Aorta (tissue), 5 donors: ENCODE measurements at regions not wholly inside any gene's neighbourhood (a gene's known extent, or its start where the extent isn't known, plus 50 kb on each side); places are given as distances from the start of the nearest gene placed in this dataset.

Experiments
- ATAC-seq: fragments of 200-7000 bp; cut with Tn5 transposase; one replicate; pipeline ENCODE4 v1.9.1; 2022; ENCODE audit warnings: moderate library complexity; ENCODE audit not compliant: low FRiP score
- DNase-seq, 2 donors: peaks; one replicate each; pipeline ENCODE4 v3.0.0-alpha.2; 2020
- H3K27ac ChIP-seq, 2 donors: one replicate each; pipeline ENCODE4 v1.5.1; 2013; ENCODE audit warnings: low read length in 2 of 2, mild to moderate bottlenecking in 2 of 2, moderate library complexity in 2 of 2, control low read depth in 1 of 2, inconsistent platforms in 1 of 2, low read depth in 1 of 2
- H3K27me3 ChIP-seq, 2 donors: one replicate each; pipeline ENCODE4 v1.6.1; 2013; ENCODE audit warnings: control low read depth in 1 of 2, low read length in 1 of 2, mild to moderate bottlenecking in 1 of 2, moderate library complexity in 1 of 2; ENCODE audit not compliant: insufficient read depth in 2 of 2, control insufficient read depth in 1 of 2
- H3K36me3 ChIP-seq, 2 donors: one replicate each; pipeline ENCODE4 v1.6.1; 2013; ENCODE audit warnings: control low read depth in 1 of 2, low read length in 1 of 2, mild to moderate bottlenecking in 1 of 2; ENCODE audit not compliant: insufficient read depth in 2 of 2, control insufficient read depth in 1 of 2
- H3K4me1 ChIP-seq, 2 donors: one replicate each; pipeline ENCODE4 v1.6.1; 2013; ENCODE audit warnings: low read length in 2 of 2, control low read depth in 1 of 2, mild to moderate bottlenecking in 1 of 2, moderate library complexity in 1 of 2; ENCODE audit not compliant: insufficient read depth in 2 of 2, control insufficient read depth in 1 of 2
- H3K4me3 ChIP-seq, 2 donors: one replicate each; pipeline ENCODE4 v1.5.1; 2013; ENCODE audit warnings: low read length in 2 of 2, control low read depth in 1 of 2, mild to moderate bottlenecking in 1 of 2
- H3K9me3 ChIP-seq: one replicate; pipeline ENCODE4 v1.6.1; 2013; ENCODE audit warnings: mild to moderate bottlenecking, low read length; ENCODE audit not compliant: control insufficient read depth
- WGBS, 2 donors: extraction: QIAGEN DNeasy Blood & Tissue Kit; methylation state at CpG; one replicate each; pipeline ENCODE4 v1.1.7; 2013; 5-methylcytosine and 5-hydroxymethylcytosine counted together
- intact Hi-C, 2 donors: fragments of 100-400 bp; cut with DNase I; formaldehyde crosslinking; loops; one replicate each; pipeline versions ENCODE4 v1.14.2 to v1.15.0; 2022
- donor health status: healthy with polysubstance abuse.
- donor health status: Bipolar disorder and iron deficiency.
- donor health status: DM: no; HTN: no; CAD: no.
- donor health status: DM: no; HTN: no; CAD: no.
- donor health status: DM: yes; HTN: yes; CAD: no.

DNA sequence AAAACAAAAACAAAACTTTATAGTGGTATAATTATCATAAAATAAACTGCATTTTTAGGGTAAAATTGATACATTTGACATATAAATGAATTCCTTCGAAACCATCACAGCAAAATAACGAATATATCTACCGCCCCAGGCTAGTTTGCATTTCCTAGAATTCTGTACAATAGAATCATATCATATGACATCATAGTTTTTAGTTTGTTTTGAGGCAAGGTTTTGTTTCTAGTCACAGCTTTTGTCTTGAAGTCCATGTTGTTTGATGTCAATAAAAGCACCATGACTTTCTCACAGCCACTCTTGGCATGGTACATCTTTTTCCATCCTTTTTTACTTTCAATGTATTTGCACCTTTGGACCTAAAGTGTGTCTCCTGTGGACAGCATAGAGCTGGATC, 102.9 kb downstream of the FOXL3 start:
- H3K36me3 ChIP-seq, result no peaks in the 10 kb centered on the region
- 91 to 95% methylated on average over 3 of the region's 3 CpGs for WGBS, 2 donors
- peaks cover 6% of the 10 kb centered on the region for H3K9me3 ChIP-seq
- H3K4me3 ChIP-seq, result no peak overlapping the region
- intact Hi-C loops, result no loop called here
- ATAC-seq, result no peak
- no peaks in the 10 kb centered on the region for H3K4me1 ChIP-seq
- H3K27ac ChIP-seq, result no peak overlapping the region
- DNase-seq, result no peak
- H3K27me3 ChIP-seq, result no peaks in the 10 kb centered on the region

DNA sequence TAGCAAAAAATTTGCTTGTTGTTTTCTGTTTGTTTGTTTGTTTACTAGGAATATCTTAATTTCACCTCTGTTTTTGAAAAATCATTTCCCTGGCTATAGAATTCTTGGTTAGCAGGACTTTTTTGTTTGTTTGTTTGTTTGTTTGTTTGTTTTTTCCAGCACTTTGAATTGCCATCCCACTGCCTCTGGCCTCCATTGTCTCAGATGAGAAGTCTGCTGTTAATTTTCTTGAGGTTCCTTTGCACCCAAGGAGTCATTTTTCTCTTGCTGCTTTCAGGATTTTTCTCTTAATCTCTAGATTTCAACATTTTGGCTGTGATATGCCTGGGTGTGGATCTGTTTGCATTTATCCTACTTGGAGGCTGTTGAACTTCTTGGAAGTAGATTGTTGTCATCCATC, 105.7 kb downstream of the FOXL3 start:
- H3K27me3 ChIP-seq, result no peaks in the 10 kb centered on the region
- no peak for ATAC-seq
- DNase-seq, result no peak
- peaks cover 10% of the 10 kb centered on the region for H3K9me3 ChIP-seq
- no peak overlapping the region for H3K4me3 ChIP-seq
- no peak overlapping the region for H3K27ac ChIP-seq
- intact Hi-C loops, result no loop called here
- no peaks in the 10 kb centered on the region for H3K4me1 ChIP-seq
- no peaks in the 10 kb centered on the region for H3K36me3 ChIP-seq

DNA sequence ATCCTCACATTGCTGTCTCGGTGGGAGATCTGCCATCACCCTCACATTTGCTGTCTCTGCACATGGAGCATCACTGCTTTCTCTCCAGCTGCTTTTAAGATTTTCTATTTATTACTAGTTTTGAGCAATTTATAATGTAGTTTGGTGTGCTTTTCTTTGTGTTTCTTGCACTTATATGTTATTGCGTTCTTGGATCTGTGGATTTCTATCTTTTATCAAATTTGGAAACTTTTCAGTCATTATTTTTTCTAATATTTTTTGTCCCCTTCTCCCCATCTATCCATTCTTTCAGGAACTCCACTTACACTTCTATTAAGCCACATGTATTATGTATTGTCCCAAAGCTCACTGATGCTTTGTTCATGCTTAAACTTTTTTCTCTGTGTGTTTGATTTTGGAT, 108.9 kb downstream of the FOXL3 start:
- ATAC-seq, result no peak
- Histone ChIP-seq H3K4me3 (no peak overlapping the region), H3K9me3 (peaks cover 10% of the 10 kb centered on the region), H3K4me1 (no peaks in the 10 kb centered on the region), H3K36me3 (no peaks in the 10 kb centered on the region), H3K27me3 (no peaks in the 10 kb centered on the region), H3K27ac (no peak overlapping the region)
- DNase-seq, result no peak
- 87 to 88% methylated on average over 2 of the region's 2 CpGs for WGBS, 2 donors
- intact Hi-C loops, result no loop called here

DNA sequence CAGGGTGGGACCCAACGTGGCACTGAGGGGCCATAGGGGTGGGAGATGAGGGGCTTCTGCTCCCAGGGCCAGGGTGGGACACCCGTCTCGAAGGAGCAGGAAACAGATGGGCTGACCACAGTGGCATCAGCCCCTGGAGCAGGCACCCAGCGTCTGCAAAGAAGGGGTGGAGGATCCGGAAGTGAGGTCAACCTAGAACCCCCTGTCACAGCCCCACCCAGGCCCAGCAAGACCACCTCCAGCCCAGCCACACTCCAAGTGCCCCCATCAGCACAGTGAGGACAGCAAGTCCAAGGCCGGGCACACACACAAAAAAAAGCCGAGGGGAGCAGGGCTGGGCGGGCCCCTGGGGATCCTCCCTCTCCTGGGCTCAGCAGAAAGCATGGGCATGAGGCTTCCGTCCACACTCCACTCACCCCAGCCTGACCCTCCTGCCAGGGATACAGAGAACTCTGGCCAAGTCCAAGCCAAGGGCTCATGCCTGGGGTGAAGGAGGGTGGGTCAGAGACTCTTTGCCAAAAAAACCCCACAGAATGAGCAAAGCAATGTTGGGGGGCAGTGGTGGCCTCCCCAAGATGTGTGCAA, 111.0 kb downstream of the FOXL3 start:
- ATAC-seq (no peak), DNase-seq (peak; percentile 37 to 59)
- intact Hi-C loops, result no loop called here
- H3K9me3 ChIP-seq, result peaks cover 10% of the 10 kb centered on the region
- WGBS, 2 donors, result 88 to 93% methylated on average over 9 of the region's 9 CpGs
- H3K36me3 ChIP-seq, result no peaks in the 10 kb centered on the region
- no peaks in the 10 kb centered on the region for H3K27me3 ChIP-seq
- H3K4me3 ChIP-seq, result no peak overlapping the region
- no peaks in the 10 kb centered on the region for H3K4me1 ChIP-seq
- no peak overlapping the region for H3K27ac ChIP-seq

DNA sequence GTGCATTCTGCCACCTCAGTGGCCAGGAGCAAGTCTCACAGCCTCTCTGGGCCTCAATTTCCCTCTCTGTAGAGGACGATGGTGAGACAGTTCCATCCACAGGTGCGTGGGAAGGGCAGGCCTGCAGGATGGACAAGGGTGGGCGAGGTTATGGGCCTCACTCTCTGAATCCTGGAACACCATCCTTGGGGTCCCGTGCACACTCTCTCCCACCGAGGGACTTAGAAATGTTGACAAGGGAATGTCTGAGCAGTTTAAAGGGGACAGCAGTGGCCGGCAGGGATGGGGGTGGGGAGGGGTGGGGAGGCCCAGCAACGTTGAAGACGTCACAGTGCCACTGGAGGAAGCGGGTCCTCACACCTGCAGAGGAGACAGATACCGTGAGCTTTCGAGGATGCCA, 111.5 kb downstream of the FOXL3 start:
- H3K4me3 ChIP-seq, result no peak overlapping the region
- H3K27me3 ChIP-seq, result no peaks in the 10 kb centered on the region
- H3K36me3 ChIP-seq, result no peaks in the 10 kb centered on the region
- no peak overlapping the region for H3K27ac ChIP-seq
- H3K4me1 ChIP-seq, result no peaks in the 10 kb centered on the region
- ATAC-seq (no peak), DNase-seq (peak; percentile 35 to 48)
- peaks cover 10% of the 10 kb centered on the region for H3K9me3 ChIP-seq
- 94% methylated on average over 11 of the region's 11 CpGs for WGBS, 2 donors
- intact Hi-C loops, result no loop called here

DNA sequence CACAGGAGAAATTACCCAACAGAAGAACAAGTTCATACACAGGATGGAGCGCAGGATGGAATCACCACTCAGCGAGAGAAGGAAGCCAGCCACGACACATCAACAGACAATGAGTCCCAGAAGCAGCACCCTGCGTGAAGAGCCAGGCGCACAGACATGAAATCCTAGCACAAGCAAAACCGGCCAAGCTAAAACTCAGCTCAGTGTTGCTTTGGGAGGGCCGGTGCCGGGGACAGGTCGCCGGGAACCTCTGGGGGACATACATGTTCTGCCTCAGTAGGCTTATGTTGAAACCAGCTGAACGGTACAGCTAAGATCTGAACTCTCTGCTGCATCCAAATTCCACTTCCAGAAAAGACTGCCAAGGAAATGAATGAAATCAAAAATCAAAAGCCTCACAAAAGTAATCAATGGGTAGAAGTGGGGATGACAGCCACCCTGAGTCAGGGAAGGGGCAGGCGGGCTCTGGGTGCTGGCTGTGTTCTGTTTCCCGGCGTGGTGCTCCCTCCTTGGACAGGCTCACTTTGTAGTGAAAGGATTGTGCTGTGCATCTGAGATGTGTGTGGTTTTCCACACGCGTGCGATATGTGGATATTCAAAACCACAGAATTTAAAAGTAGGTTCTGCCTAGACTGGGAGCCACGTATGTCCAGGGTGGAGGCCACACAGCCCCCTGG, 114.7 kb downstream of the PDGFA start:
- DNase-seq (peak in 1 of 2 donors; percentile 52), ATAC-seq (no peak)
- Histone ChIP-seq H3K9me3 (no peaks in the 10 kb centered on the region), H3K4me3 (no peak overlapping the region), H3K4me1 (no peaks in the 10 kb centered on the region), H3K27me3 (no peaks in the 10 kb centered on the region), H3K27ac (no peak overlapping the region), H3K36me3 (no peaks in the 10 kb centered on the region)
- intact Hi-C loops, result no loop called here
- 87 to 90% methylated on average over 18 of the region's 18 CpGs for WGBS, 2 donors

DNA sequence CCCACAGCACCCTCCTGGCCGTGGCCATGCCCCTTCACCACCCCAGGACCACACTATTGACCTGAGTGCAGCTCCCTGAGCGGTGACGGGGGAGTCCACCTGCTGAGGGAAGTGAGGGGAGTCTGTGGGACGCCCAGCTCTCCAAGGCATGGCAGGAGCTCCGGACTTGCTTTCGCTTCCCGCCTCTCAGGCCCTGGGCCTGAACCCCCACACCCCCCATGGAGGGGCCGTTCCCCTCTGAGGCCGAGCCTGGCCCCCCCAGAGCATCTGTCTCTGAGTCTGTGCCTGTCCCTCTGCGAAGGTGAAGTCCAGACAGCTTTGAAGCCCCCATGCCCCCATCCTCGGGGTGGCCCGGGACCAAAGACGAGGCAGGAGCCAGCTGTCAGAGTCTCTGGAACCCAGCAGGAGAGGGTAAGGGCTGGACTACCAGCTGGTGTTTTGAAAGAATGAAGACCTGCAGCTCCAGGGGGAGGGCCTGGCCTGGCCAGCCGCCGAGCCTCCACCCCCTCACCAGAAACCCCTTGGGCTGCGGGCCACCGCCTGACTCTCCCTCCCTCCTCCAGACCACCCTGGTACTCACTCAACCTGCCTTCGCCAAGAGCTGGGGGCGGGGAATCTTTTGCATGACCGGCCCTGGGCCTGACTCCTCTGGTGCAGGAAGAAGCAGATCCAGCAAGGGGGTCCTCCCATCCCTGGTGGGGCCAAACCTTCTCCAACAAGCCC, 114.0 kb downstream of the PDGFA start:
- intact Hi-C loops, result no loop called here
- no peaks in the 10 kb centered on the region for H3K36me3 ChIP-seq
- no peaks in the 10 kb centered on the region for H3K9me3 ChIP-seq
- 59% methylated on average over 20 of the region's 20 CpGs for WGBS, 2 donors
- no peaks in the 10 kb centered on the region for H3K27me3 ChIP-seq
- no peak overlapping the region for H3K4me3 ChIP-seq
- ATAC-seq (no peak), DNase-seq (peak; percentile 37 to 61)
- H3K4me1 ChIP-seq, result no peaks in the 10 kb centered on the region
- no peak overlapping the region for H3K27ac ChIP-seq

DNA sequence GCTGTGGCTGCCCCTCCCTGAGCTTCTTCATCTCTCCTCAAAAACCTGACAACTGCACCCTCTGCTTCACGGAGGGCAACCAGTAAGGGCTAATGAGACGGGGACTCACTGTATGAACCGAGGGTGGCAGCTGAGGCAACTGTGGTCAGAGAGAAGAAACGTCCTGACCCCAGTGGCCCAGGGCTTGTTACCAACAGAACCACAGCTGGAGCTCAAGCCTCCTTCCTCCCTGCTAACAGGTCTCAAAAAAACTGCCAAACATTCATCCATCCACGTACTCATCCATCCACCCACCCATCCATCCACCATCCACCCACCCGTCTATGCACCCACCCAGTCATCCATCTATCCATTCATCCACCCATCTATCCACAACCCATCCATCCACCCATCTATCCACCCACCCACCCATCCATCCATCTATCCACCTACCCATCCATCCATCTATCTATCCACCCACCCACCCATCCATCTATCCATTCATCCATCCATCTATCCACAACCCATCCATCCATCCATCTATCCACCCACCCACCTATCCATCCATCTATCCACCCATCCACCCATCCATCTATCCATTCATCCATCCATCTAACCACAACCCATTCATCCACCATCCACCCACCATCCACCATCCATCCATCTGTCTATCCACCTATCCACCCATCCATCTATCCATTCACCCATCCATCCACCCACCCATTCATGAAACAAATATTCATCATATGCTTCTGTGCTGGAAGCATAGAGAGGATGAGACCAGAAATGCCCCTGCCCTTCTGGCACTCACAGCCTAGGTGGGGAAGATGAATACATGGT, 111.7 kb downstream of the PDGFA start:
- no peak overlapping the region for H3K4me3 ChIP-seq
- H3K4me1 ChIP-seq, result no peaks in the 10 kb centered on the region
- H3K27ac ChIP-seq, result no peak overlapping the region
- WGBS, 2 donors, result 70 to 86% methylated on average over 6 of the region's 6 CpGs
- no peaks in the 10 kb centered on the region for H3K36me3 ChIP-seq
- no peak for ATAC-seq
- H3K9me3 ChIP-seq, result no peaks in the 10 kb centered on the region
- intact Hi-C loops, result no loop called here
- no peaks in the 10 kb centered on the region for H3K27me3 ChIP-seq
- peak in 1 of 2 donors; percentile 48 for DNase-seq
